ENCODE measurements at regions not wholly inside any gene's neighbourhood (a gene's known extent, or its start where the extent isn't known, plus 50 kb on each side); places are given as distances from the start of the nearest gene placed in this dataset.
"Not testable (repeated sequence)": the region's sequence is repeated elsewhere in the genome, so short reads cannot be mapped to it uniquely, and the experiment has no call there.

- no peak for DNase-seq
Measured at GRCh38 chr17:14552306-14552705, 251.4 kb downstream of the HS3ST3B1 start.

DNA sequence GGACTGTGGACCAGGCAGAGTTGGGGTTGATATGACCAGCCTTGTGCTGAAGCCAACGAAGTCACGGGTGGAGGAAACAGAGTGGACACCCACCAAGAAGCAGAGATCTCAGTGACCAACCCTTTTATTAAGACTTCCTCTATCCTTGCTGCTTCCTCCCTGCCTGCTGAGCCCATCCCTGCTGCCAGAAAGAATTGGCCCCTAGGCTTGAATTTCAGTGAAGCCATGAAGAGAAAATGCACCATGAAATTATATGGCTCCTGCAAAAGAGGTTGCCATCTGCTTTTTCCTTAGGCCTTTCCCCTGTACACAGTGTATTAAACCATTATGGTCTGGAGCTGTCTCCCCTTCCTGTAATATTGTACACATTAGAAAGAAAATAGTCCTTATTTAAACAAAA is 246.7 kb downstream of the HS3ST3B1 start:
- no peak for DNase-seq

GRCh38 chr17:14547016-14547415 is 246.1 kb downstream of the HS3ST3B1 start:
- DNase-seq = no peak

DNA sequence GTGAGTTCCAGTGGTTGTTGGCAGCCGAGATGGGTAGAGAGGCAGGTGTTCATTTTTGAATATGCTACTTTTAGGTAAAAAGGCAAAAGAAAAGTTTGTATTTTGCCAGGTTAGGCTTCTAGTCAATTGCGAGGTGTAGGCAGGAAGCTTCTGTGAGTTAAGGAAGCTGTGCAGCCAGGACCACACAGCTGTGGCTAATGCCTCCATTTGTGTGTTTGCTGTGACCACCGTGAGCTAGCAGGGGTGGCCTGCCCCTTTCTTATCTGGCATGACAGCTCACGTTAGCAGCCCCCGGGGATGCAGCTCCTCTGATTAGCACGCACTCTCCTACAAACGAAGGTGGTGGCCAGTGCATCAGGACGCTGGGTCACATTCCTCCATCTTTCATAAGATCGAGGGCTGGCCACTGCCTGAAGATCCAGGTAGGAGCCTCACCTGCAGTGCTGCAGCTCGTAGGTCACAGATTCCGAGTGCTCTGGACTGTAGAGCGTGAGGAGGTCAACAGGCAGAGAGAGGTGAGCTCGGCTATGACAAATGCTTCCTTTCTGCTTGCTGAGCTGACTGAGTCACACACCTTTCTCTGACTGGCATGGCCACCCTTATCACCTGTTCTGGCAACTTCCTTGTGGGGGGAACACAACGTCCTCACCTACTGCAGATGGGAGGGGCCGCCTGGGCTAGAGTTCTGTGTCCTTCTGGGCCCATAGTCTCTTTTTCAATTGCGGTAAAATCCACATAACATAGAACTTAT is 244.4 kb downstream of the HS3ST3B1 start:
- DNase-seq = no peak

GRCh38 chr17:14541714-14542113 is 240.8 kb downstream of the HS3ST3B1 start:
- no peak for DNase-seq

DNA sequence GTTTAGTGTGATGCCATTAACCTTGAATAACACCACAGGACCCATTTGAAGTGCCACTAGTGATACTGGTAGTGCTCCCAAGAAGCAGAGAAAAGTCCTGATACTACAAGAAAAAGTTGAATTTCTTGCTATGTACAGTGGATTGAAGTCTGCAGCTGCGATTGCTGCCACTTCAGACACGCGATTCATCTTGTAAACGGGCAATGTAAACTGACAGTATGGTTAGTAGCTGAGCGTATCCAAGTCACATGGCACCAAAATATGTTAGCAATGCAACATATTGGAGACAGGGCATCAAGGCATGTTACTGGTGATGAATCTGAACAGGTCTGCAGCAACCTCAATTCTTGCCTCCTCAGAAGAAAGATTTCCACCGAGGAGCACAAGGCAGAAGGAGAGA is 238.9 kb downstream of the HS3ST3B1 start:
- DNase-seq = no peak

DNA sequence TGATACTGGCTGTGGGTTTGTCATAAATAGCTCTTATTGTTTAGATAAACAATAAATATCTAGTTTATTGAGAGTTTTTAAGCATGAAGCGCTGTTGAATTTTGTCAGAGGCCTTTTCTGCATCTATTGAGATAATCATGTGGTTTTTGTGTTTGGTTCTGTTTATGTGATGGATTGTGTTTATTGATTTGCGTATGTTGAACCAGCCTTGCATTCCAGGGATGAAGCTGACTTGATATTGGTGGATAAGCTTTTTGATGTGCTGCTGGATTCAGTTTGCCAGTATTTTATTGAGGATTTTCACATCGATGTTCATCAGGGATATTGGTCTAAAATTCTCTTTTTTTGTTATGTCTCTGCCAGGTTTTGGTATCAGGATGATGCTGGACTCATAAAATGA is 231.4 kb downstream of the HS3ST3B1 start:
- DNase-seq = not testable (repeated sequence)

DNA sequence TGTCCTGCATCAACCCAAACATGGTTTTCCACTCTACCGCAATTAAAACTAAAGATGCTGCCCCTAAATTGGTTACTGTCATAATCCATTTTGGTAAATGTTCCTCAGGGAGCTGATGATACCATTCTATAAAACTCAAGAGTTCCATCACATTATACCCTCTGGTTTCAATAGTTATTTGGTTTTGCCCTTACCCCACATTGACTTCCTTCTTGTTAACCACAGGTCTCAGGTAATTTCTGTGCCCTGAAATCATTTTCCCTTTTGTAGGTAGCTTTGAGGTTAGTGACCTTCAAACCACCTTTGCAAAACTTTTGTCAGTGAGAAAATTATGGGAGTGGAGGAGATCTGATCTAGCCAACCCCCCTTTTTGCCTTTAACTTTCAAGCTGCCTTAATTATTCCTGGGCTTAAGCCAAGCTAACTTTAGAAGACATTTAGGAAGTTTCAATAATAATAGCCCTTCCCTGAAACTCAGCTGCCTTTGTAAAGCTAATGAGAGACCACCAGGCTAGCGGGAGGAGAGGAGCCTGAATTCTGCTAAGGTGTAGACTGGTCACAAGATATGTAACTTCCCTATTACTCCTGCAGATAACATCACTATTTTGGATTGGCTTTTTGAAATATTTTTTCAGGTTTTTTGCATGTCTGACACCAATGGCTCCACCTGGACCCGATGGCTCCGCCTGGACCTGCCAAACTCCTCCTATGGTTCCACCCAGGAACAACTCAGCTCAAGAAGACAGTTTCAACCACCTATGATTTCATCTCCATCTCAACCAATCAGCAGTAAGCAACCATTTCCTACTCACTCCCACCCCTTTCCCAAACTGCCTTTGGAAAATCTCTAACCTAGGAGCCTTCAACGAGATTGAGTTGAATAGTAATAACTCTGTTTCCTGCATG is 224.9 kb downstream of the HS3ST3B1 start:
- no peak for DNase-seq

DNA sequence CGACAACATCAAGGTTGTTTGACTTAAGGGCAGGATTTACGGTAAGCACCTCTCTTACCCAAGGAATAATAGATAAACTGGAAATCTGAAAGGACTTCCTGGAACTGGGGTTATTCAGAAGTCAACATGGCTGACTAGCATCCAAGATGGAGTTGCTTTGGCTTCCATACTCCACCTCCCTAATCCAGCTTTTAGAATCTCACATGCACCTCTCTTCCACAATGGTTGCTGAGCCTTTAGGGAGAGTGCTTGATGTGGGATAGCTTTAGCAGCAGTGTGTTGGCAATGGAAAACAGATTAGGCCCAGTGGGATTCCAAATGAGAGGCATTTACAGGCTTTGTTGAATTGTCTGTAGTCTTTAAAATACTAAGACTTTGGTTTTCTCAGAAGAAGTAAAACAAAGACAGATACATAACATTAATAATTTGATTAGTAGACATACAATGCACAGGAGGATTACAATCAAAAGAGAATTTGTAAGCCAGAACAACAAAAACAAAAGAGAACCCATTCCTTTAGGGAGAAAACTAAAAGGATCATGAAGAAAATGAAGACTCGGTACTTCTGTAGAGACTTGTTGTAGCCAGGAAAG is 222.0 kb downstream of the HS3ST3B1 start:
- DNase-seq = no peak

GRCh38 chr17:14518919-14519318 is 218.0 kb downstream of the HS3ST3B1 start:
- DNase-seq = not testable (repeated sequence)

- no peak for DNase-seq
Measured at GRCh38 chr17:14514973-14515372, 214.1 kb downstream of the HS3ST3B1 start.

DNA sequence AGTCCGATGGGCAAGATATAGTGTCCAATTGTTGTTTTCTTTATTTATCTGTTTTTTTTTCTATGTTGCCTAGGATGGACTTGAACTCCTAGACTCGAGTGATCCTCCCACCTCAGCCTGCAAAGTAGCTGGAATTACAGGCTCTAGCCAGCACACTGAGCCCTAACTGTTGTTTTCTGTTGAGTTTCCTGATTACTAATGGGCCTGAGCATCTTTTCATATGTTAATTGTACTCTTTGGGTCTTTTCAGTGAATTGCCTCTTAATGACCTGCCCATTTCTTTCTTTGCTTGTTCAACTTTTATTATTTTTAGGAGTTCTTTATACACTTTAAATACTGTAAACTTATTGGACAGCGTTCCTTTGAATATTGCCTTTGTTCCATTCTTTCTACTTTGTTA is 213.0 kb downstream of the HS3ST3B1 start:
- DNase-seq = no peak

GRCh38 chr17:14510136-14510535 is 209.3 kb downstream of the HS3ST3B1 start:
- no peak for DNase-seq

- DNase-seq = no peak
Measured at GRCh38 chr17:14508156-14508555, 207.3 kb downstream of the HS3ST3B1 start.

DNA sequence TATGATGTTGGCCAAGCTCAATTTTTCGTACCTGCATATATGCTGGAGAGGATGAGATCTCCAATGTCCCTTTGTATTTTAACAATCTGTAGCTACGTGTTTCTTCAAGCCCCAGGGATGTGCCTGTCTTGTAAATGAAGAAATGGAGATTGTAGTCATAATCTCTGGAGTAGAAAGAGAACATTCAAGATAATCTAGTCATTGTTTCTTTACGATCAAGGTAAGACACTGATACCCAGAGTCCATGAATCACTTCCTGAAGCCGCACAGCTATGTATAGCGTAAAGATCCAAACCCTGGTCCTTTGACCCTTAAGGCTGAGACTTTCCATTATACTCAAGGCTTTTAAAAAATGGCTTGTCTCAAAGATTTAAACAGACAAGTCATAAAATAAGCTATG is 205.5 kb downstream of the HS3ST3B1 start:
- no peak for DNase-seq

DNA sequence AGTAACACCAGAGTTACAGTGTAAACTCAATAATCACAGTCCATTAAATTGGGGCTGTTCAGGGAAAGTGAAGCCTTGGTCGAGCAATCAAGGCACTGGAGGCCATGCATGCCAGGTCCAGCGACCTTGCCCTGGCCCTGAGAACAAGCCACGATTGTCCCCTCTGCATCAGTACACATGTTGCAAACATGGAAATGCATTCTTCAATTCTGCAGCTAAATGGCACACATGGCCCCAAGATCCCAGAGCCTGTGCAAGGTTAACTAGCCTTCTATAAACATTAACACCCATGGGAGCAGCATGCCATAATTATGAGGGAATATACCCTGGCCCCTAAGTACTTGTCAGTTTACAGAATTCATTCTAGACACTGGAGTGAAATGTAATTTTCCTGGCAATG is 204.7 kb downstream of the HS3ST3B1 start:
- DNase-seq = no peak

DNA sequence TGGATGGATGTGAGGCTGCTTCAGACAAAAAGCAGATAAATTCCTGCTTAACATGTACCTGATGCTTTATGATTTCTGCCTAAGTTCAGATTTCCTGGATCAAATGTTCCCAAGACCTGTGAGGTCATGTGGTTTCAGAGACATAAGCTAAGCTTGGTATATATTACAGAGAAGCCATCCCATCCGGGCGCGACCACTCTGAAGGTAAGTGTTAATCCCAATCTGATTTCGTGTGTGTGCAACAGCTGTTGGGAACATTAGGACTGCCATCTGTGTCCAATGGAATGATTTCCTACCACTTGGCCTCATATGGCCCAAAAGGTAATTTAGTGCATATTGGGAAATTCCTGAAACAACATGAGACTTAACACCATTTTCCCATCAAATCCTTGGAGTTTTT is 199.1 kb downstream of the HS3ST3B1 start:
- no peak for DNase-seq

DNA sequence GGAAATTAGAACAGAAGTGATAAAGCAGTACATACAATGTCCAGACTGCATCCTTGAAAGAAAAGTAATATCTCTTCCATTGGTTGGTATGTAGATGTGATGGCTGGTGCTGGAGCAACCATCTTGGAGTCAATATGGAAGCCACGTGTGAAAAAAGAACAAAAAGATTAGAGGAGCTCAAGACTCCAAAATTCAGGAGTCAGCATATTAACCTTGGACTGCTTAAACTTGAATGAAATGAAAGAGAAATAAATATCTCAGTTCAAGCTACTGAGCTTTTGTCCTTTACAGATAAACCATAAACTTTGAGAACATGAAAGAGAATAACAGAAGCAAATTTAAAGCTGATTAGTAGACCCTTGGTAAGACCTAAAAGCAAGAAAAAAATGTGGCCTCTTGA is 197.9 kb downstream of the HS3ST3B1 start:
- DNase-seq = no peak

GRCh38 chr17:14494161-14494560 is 193.3 kb downstream of the HS3ST3B1 start:
- no peak for DNase-seq

- DNase-seq = no peak
Measured at GRCh38 chr17:14489986-14490385, 189.1 kb downstream of the HS3ST3B1 start.

GRCh38 chr17:14488958-14489550 is 188.2 kb downstream of the HS3ST3B1 start:
- DNase-seq = no peak

- no peak for DNase-seq
Measured at GRCh38 chr17:14487068-14487467, 186.2 kb downstream of the HS3ST3B1 start.
